Liver (tissue), 3 donors: ENCODE measurements at regions not wholly inside any gene's neighbourhood (a gene's known extent, or its start where the extent isn't known, plus 50 kb on each side); places are given as distances from the start of the nearest gene placed in this dataset.

Experiments used
- EGR1 ChIP-seq, 2 donors: IDR thresholded peaks; 2 replicates each; pipeline ENCODE4 v1.6.1; 2016 to 2018; ENCODE audit warnings: antibody characterized with exemption in 2 of 2, low read depth in 2 of 2
- RAD21 ChIP-seq, 2 donors: IDR thresholded peaks; 2 replicates each; pipeline ENCODE4 v1.6.1; 2016; ENCODE audit warnings: antibody characterized with exemption in 2 of 2, mild to moderate bottlenecking in 2 of 2
- TAF1 ChIP-seq: conservative IDR thresholded peaks from 2 replicates; pipeline ENCODE4 v1.6.1; 2016; ENCODE audit warnings: antibody characterized with exemption, mild to moderate bottlenecking
- TF ChIP-seq, protein P1 (sequence below): IDR thresholded peaks from 2 replicates; pipeline ENCODE4 v1.6.1; 2016; ENCODE audit warnings: antibody characterized with exemption, mild to moderate bottlenecking
- TF ChIP-seq, protein P2 (sequence below): fragments of 150-350 bp; IDR thresholded peaks from 2 replicates; pipeline ENCODE4 v1.5.1; 2017; ENCODE audit warnings: improper control_type of control experiment, low read depth, low read length; ENCODE audit not compliant: missing input control
- TF ChIP-seq, protein P3 (sequence below): IDR thresholded peaks from 2 replicates; pipeline ENCODE4 v1.6.1; 2016; ENCODE audit warnings: antibody characterized with exemption
- donor health status: healthy.
- donor health status: healthy.

DNA sequence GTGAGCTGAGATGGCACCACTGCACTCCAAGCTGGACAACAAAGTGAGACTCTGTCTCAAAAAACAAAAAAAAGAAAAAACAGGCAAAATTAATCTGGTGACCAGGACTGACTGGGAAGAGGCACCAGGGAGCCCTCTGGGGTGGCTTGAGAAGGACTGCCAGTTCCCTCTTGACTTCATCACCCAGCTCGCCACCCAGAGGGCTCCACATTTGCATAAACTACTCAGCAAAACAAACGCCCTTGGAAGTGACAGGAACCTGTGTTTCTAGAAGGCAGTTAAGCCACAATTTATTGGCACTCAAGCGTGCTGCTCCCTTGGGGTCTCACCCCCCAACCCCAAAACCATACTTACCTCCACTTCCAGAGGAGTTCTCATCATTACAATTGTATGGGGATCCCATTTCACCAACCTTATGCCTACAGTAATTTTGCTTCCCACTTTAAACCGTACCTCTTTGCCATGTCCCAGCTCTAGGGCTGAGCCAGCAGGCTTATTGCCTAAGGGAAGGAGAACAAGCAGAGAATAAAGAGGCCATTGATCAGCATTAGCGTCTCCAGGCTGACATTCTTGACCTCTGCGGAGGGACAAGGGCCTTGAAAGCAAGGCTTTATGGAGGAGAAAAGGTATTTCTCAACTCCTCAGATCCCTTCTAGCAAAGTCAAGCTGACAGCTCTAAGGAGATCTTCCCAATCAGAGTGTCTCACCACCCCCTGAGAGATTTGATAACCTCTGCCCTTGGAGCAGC is 357.4 kb downstream of the SHQ1 start:
- TF ChIP-seq, protein P1, sequence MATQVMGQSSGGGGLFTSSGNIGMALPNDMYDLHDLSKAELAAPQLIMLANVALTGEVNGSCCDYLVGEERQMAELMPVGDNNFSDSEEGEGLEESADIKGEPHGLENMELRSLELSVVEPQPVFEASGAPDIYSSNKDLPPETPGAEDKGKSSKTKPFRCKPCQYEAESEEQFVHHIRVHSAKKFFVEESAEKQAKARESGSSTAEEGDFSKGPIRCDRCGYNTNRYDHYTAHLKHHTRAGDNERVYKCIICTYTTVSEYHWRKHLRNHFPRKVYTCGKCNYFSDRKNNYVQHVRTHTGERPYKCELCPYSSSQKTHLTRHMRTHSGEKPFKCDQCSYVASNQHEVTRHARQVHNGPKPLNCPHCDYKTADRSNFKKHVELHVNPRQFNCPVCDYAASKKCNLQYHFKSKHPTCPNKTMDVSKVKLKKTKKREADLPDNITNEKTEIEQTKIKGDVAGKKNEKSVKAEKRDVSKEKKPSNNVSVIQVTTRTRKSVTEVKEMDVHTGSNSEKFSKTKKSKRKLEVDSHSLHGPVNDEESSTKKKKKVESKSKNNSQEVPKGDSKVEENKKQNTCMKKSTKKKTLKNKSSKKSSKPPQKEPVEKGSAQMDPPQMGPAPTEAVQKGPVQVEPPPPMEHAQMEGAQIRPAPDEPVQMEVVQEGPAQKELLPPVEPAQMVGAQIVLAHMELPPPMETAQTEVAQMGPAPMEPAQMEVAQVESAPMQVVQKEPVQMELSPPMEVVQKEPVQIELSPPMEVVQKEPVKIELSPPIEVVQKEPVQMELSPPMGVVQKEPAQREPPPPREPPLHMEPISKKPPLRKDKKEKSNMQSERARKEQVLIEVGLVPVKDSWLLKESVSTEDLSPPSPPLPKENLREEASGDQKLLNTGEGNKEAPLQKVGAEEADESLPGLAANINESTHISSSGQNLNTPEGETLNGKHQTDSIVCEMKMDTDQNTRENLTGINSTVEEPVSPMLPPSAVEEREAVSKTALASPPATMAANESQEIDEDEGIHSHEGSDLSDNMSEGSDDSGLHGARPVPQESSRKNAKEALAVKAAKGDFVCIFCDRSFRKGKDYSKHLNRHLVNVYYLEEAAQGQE, result no peak
- TF ChIP-seq, protein P2, sequence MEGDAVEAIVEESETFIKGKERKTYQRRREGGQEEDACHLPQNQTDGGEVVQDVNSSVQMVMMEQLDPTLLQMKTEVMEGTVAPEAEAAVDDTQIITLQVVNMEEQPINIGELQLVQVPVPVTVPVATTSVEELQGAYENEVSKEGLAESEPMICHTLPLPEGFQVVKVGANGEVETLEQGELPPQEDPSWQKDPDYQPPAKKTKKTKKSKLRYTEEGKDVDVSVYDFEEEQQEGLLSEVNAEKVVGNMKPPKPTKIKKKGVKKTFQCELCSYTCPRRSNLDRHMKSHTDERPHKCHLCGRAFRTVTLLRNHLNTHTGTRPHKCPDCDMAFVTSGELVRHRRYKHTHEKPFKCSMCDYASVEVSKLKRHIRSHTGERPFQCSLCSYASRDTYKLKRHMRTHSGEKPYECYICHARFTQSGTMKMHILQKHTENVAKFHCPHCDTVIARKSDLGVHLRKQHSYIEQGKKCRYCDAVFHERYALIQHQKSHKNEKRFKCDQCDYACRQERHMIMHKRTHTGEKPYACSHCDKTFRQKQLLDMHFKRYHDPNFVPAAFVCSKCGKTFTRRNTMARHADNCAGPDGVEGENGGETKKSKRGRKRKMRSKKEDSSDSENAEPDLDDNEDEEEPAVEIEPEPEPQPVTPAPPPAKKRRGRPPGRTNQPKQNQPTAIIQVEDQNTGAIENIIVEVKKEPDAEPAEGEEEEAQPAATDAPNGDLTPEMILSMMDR, result no peak
- no peak for TF ChIP-seq EGR1 (IDR thresholded peaks at IDR 0.05; ENCODE audit: low read depth in 2 of 2)
- TF ChIP-seq, protein P3, sequence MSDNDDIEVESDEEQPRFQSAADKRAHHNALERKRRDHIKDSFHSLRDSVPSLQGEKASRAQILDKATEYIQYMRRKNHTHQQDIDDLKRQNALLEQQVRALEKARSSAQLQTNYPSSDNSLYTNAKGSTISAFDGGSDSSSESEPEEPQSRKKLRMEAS, result no peak
- TF ChIP-seq RAD21 (IDR thresholded peaks at IDR 0.05), result no peak
- no peak for TF ChIP-seq TAF1
